ENCODE measurements at regions not wholly inside any gene's neighbourhood (a gene's known extent, or its start where the extent isn't known, plus 50 kb on each side); places are given as distances from the start of the nearest gene placed in this dataset.

GRCh38 chr20:40908309-40908708 lies 120.3 kb upstream of the TOP1 start:
- no peak for TF ChIP-seq CTCF (IDR thresholded peaks at IDR 0.05)
- TF ChIP-seq TCF7L2 (IDR thresholded peaks at IDR 0.05; ENCODE audit: low read depth, low read length), result no peak

Measured in Panc1 (cell line).